ENCODE measurements at regions not wholly inside any gene's neighbourhood (a gene's known extent, or its start where the extent isn't known, plus 50 kb on each side); places are given as distances from the start of the nearest gene placed in this dataset.

DNA sequence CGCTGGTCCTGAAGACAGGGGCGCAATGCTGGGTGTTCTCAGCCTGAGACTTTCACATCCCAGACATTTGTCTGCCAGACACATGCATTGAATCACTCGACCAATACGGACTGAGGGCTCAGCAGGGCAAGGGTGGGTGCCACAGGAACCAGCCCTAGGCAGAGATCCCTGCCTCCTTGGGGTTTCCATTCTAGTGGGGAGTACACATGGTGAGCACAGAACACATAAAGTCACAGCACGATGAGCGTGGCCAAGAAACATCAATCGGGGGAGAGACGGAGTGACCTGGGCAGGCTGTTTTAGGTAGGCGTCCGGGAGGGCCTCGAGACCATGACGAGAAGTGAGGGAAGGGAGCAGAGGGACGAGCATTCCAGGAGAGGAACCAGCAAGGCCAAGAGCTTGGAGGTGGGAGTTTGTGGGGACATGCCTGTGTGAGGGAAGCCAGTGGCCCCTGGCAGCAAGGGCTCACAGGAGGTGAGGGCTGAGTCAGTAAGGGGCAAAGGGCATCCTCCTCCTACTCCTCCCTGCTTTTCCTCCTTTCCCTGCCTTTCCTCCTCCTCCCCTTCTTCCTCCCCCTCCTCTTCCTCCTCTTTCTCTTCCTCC, 126.3 kb upstream of the PEG3 start:
- TF ChIP-seq, protein P1, sequence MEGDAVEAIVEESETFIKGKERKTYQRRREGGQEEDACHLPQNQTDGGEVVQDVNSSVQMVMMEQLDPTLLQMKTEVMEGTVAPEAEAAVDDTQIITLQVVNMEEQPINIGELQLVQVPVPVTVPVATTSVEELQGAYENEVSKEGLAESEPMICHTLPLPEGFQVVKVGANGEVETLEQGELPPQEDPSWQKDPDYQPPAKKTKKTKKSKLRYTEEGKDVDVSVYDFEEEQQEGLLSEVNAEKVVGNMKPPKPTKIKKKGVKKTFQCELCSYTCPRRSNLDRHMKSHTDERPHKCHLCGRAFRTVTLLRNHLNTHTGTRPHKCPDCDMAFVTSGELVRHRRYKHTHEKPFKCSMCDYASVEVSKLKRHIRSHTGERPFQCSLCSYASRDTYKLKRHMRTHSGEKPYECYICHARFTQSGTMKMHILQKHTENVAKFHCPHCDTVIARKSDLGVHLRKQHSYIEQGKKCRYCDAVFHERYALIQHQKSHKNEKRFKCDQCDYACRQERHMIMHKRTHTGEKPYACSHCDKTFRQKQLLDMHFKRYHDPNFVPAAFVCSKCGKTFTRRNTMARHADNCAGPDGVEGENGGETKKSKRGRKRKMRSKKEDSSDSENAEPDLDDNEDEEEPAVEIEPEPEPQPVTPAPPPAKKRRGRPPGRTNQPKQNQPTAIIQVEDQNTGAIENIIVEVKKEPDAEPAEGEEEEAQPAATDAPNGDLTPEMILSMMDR (IDR thresholded peaks at IDR 0.05; ENCODE audit: insufficient read depth, low read depth, low read length): no peak
- ChIA-PET POLR2A (no interaction called here), CTCF (no interaction called here)
- Histone ChIP-seq H3K4me3 (ENCODE audit: low read depth, low read length) (no peak overlapping the region), H3K27me3 (ENCODE audit: control insufficient read depth, insufficient read depth, low read length) (no peaks in the 10 kb centered on the region), H3K36me3 (ENCODE audit: control insufficient read depth, insufficient read depth, low read length) (no peaks in the 10 kb centered on the region)
- no peak for DNase-seq (ENCODE audit: low read depth)

DNA sequence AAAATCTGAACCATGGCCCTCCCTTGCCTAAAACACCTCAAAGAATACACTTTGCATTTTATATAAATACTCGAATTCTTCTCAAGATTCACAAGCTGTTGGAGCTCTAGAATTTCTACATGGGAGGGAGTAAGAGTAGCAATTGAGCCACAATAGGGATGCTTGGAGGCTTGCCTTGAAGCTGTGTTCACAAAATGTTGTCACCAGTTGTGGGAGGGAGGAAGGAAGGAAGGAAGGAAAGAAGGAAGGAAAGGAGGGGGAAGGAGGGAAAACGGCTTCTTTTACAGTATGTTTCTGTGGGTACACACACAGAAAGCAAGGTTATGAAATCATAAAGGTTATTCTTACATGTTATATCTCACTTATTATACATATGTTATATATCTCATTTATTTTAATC, 128.6 kb upstream of the PEG3 start:
- no peaks in the 10 kb centered on the region for H3K27me3 ChIP-seq (ENCODE audit: control insufficient read depth, insufficient read depth, low read length)
- CTCF ChIA-PET: no interaction called here
- TF ChIP-seq, protein P1 (IDR thresholded peaks at IDR 0.05; ENCODE audit: insufficient read depth, low read depth, low read length): no peak
- H3K36me3 ChIP-seq (ENCODE audit: control insufficient read depth, insufficient read depth, low read length): no peaks in the 10 kb centered on the region
- no peak for DNase-seq (ENCODE audit: low read depth)
- H3K4me3 ChIP-seq (ENCODE audit: low read depth, low read length): no peak overlapping the region
- POLR2A ChIA-PET: no interaction called here

DNA sequence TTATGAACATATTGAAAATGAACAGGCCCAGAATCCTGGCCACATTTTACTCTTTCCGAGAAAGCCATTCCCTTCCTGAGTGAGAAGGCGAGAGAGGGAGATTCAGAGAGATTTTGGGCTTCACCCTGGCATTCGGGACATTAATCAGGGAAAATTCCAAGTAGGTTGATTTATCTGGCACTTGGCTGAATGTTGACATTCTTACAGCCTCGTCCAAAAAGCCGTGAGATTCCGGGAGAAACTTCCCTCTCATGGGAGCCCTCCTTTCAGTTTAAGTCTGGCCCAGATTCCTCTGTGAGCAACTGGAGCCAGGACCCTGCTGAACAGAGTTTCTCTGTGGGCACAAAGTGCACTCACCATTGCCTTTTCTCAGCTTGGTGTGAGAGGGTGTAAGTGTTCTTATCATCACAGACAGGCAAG, 129.2 kb upstream of the PEG3 start:
- POLR2A ChIA-PET: no interaction called here
- no peak for DNase-seq (ENCODE audit: low read depth)
- no peaks in the 10 kb centered on the region for H3K27me3 ChIP-seq (ENCODE audit: control insufficient read depth, insufficient read depth, low read length)

DNA sequence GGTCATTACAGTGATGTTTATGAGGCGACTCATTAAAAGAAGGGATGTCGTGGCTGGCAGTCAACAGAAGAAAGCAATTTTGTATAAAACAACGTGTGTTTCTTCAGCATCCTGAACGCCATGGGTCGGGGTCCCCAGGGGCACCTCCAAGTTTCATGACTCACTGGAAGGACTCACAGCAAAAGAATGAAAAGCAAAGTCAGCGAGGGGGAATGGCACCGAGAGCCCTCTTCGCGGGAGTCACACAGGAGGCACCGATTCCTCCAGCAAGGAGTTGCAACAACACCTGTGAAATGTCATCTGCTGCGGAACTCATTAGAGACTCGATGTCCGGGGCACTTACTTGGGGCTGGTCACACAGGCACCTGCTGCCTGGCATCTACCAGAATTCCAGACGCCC, 130.7 kb upstream of the PEG3 start:
- Histone ChIP-seq H3K4me3 (ENCODE audit: low read depth, low read length) (no peak overlapping the region), H3K27me3 (ENCODE audit: control insufficient read depth, insufficient read depth, low read length) (no peaks in the 10 kb centered on the region), H3K36me3 (ENCODE audit: control insufficient read depth, insufficient read depth, low read length) (no peaks in the 10 kb centered on the region)
- no peak for DNase-seq (ENCODE audit: low read depth)
- TF ChIP-seq, protein P1 (IDR thresholded peaks at IDR 0.05; ENCODE audit: insufficient read depth, low read depth, low read length): no peak
- POLR2A ChIA-PET: no interaction called here
- CTCF ChIA-PET: no interaction called here

More for the DNA sequence above, 129.2 kb upstream of the PEG3 start:
- CTCF ChIA-PET: no interaction called here
- H3K4me3 ChIP-seq (ENCODE audit: low read depth, low read length): no peak overlapping the region
- H3K36me3 ChIP-seq (ENCODE audit: control insufficient read depth, insufficient read depth, low read length): no peaks in the 10 kb centered on the region
- TF ChIP-seq, protein P1 (IDR thresholded peaks at IDR 0.05; ENCODE audit: insufficient read depth, low read depth, low read length): no peak

DNA sequence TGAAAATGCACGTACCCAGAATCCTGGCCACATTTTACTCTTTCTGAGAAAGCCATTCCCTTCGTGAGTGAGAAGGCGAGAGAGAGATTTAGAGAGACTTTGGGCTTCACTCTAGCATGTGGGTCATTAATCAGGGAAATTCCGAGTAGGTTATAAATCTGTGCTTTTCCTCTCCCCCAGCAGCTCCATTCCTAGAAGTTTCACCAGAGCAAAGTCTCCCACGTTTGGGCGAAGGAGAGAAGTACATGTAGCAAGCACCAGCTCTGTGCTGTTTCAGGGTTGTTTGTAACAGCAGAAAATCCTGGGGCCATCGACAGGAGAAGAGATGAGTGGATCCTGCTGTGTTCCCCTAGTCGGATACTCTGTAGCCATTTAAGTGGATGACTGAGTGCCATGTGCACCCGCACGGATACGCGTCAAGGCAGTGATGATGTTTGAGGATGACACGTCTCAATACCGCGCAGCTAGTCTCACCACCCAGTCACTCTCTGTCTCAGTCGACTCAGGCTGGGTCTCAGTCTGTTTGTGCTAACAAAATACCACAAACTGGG, 131.8 kb upstream of the PEG3 start:
- TF ChIP-seq, protein P1 (IDR thresholded peaks at IDR 0.05; ENCODE audit: insufficient read depth, low read depth, low read length): no peak
- ChIA-PET POLR2A (no interaction called here), CTCF (no interaction called here)
- no peaks in the 10 kb centered on the region for H3K27me3 ChIP-seq (ENCODE audit: control insufficient read depth, insufficient read depth, low read length)
- no peak overlapping the region for H3K4me3 ChIP-seq (ENCODE audit: low read depth, low read length)
- no peaks in the 10 kb centered on the region for H3K36me3 ChIP-seq (ENCODE audit: control insufficient read depth, insufficient read depth, low read length)
- no peak for DNase-seq (ENCODE audit: low read depth)
